PC-9 (cell line): ENCODE measurements at regions not wholly inside any gene's neighbourhood (a gene's known extent, or its start where the extent isn't known, plus 50 kb on each side); places are given as distances from the start of the nearest gene placed in this dataset.

Experiments used
- BruUV-seq: library from RNA; stranded (reverse); fragments of 400-500 nt; replicated peaks from 2 replicates; lab custom pipeline; 2021; lab: Mats Ljungman, UMichigan
- CTCF ChIA-PET: fragments of 300-600 bp; sonication (Branson Sonifier 250); formaldehyde crosslinking; loops from one replicate; lab custom pipeline; 2022; ENCODE audit warnings: antibody characterized with exemption; lab: Charles Lee
- POLR2A ChIA-PET: fragments of 300-600 bp; sonication (Branson Sonifier 250); formaldehyde crosslinking; loops from one replicate; lab custom pipeline; 2022; ENCODE audit warnings: antibody characterized with exemption; ENCODE audit not compliant: unreplicated experiment; lab: Charles Lee
- DNase-seq, 2 experiments: peaks; one replicate each; pipeline versions ENCODE4 v3.0.0 to v3.0.0-alpha.2; 2015 to 2022; ENCODE audit warnings: mixed read lengths in 1 of 2
- H2AFZ ChIP-seq: fragments of 200-600 bp; sonication (generic); 2 replicates; pipeline ENCODE4 v1.8.1; 2017; ENCODE audit warnings: antibody characterized with exemption
- H3F3A ChIP-seq: fragments of 200-600 bp; sonication (generic); 2 replicates; pipeline ENCODE4 v1.8.1; 2017; ENCODE audit warnings: antibody characterized with exemption, mild to moderate bottlenecking, low read depth; ENCODE audit not compliant: insufficient read depth
- H3K27ac ChIP-seq: fragments of 200-600 bp; sonication (generic); 2 replicates; pipeline ENCODE4 v1.6.1; 2016; ENCODE audit warnings: mixed run types
- H3K27me3 ChIP-seq: fragments of 200-600 bp; sonication (generic); 2 replicates; pipeline ENCODE4 v1.6.1; 2016; ENCODE audit warnings: low read depth, mixed run types; ENCODE audit not compliant: insufficient read depth
- H3K36me3 ChIP-seq: fragments of 200-600 bp; sonication (generic); 2 replicates; pipeline ENCODE4 v1.6.1; 2016; ENCODE audit warnings: low read depth, mixed run types
- H3K4me1 ChIP-seq: fragments of 200-600 bp; sonication (generic); replicated peaks from 2 replicates; pipeline ENCODE4 v1.6.1; 2016; ENCODE audit warnings: mixed run types; ENCODE audit not compliant: insufficient read depth
- H3K4me2 ChIP-seq: fragments of 200-600 bp; sonication (generic); 2 replicates; pipeline ENCODE4 v1.6.1; 2017; ENCODE audit warnings: mixed run types
- H3K4me3 ChIP-seq: fragments of 200-600 bp; sonication (generic); 2 replicates; pipeline ENCODE4 v1.6.1; 2016; ENCODE audit warnings: mixed run types
- H3K79me2 ChIP-seq: fragments of 200-600 bp; sonication (generic); 2 replicates; pipeline ENCODE4 v1.6.1; 2017; ENCODE audit warnings: low read depth, mixed run types
- H3K9me2 ChIP-seq: fragments of 200-600 bp; sonication (generic); 2 replicates; pipeline ENCODE4 v1.8.1; 2017; ENCODE audit warnings: mild to moderate bottlenecking; ENCODE audit not compliant: insufficient read depth
- H3K9me3 ChIP-seq: fragments of 200-600 bp; sonication (generic); 2 replicates; pipeline ENCODE4 v1.8.1; 2016; ENCODE audit warnings: low read depth; ENCODE audit not compliant: insufficient read depth
- H4K20me1 ChIP-seq: fragments of 200-600 bp; sonication (generic); 2 replicates; pipeline ENCODE4 v1.8.1; 2017; ENCODE audit not compliant: insufficient read depth
- CTCF ChIP-seq: fragments of 200-600 bp; sonication (generic); conservative IDR thresholded peaks from 2 replicates; pipeline ENCODE4 v1.6.1; 2017; ENCODE audit warnings: mixed run types, antibody characterized with exemption, mild to moderate bottlenecking, moderate library complexity
- EZH2 ChIP-seq: fragments of 200-600 bp; sonication (generic); IDR thresholded peaks from 2 replicates; pipeline ENCODE4 v1.8.0; 2017; ENCODE audit warnings: antibody characterized with exemption, low read depth
- intact Hi-C: fragments of 100-400 bp; cut with micrococcal nuclease; formaldehyde crosslinking; loops from one replicate; pipeline ENCODE4 v1.10.0; 2022; ENCODE audit not compliant: unreplicated experiment

GRCh38 chr12:105819549-105819948 lies 319.2 kb downstream of the NUAK1 start:
- H3K27ac ChIP-seq = no peak overlapping the region
- CTCF ChIA-PET = no interaction called here
- intact Hi-C loops = no loop called here
- H3K9me3 ChIP-seq = no peaks in the 10 kb centered on the region
- no peaks in the 10 kb centered on the region for H3K79me2 ChIP-seq
- H3K4me1 ChIP-seq = no peaks in the 10 kb centered on the region
- H3K36me3 ChIP-seq = no peaks in the 10 kb centered on the region
- TF ChIP-seq EZH2 (no peak), CTCF (no peak)
- POLR2A ChIA-PET = no interaction called here
- no peak overlapping the region for H2AFZ ChIP-seq
- DNase-seq = no peak
- no peaks in the 10 kb centered on the region for H3K27me3 ChIP-seq
- H4K20me1 ChIP-seq = no peaks in the 10 kb centered on the region; the same call in 1 of the 2 replicates
- no peak overlapping the region for H3K4me3 ChIP-seq
- no peaks in the 10 kb centered on the region for H3F3A ChIP-seq
- no peak overlapping the region for H3K4me2 ChIP-seq
- BruUV-seq = no TSS peak
- H3K9me2 ChIP-seq = no peaks in the 10 kb centered on the region

GRCh38 chr12:105820429-105821125 lies 318.2 kb downstream of the NUAK1 start:
- H2AFZ ChIP-seq = no peak overlapping the region
- H3K36me3 ChIP-seq = no peaks in the 10 kb centered on the region
- H3K27me3 ChIP-seq = no peaks in the 10 kb centered on the region
- no peak overlapping the region for H3K4me3 ChIP-seq
- no peaks in the 10 kb centered on the region for H3K9me2 ChIP-seq
- H3K9me3 ChIP-seq = no peaks in the 10 kb centered on the region
- ChIA-PET CTCF (no interaction called here), POLR2A (no interaction called here)
- no peaks in the 10 kb centered on the region for H3F3A ChIP-seq
- no peak for DNase-seq
- TF ChIP-seq CTCF = no peak
- no peak for TF ChIP-seq EZH2
- H3K4me2 ChIP-seq = no peak overlapping the region
- no TSS peak for BruUV-seq
- no peak overlapping the region for H3K27ac ChIP-seq
- intact Hi-C loops = no loop called here
- H3K4me1 ChIP-seq = no peaks in the 10 kb centered on the region
- H3K79me2 ChIP-seq = no peaks in the 10 kb centered on the region
- H4K20me1 ChIP-seq = no peaks in the 10 kb centered on the region; the same call in 1 of the 2 replicates

GRCh38 chr12:105822131-105823105 lies 316.3 kb downstream of the NUAK1 start:
- H3K4me3 ChIP-seq = no peak overlapping the region
- no peak overlapping the region for H3K27ac ChIP-seq
- no peak for DNase-seq
- H3K79me2 ChIP-seq = no peaks in the 10 kb centered on the region
- no peaks in the 10 kb centered on the region; the same call in 1 of the 2 replicates for H4K20me1 ChIP-seq
- no peaks in the 10 kb centered on the region for H3K36me3 ChIP-seq
- no peaks in the 10 kb centered on the region for H3K27me3 ChIP-seq
- no peak overlapping the region for H2AFZ ChIP-seq
- H3K4me2 ChIP-seq = no peak overlapping the region
- H3F3A ChIP-seq = no peaks in the 10 kb centered on the region
- no peaks in the 10 kb centered on the region for H3K9me2 ChIP-seq
- BruUV-seq = no TSS peak
- no peaks in the 10 kb centered on the region for H3K4me1 ChIP-seq
- POLR2A ChIA-PET = no interaction called here
- no peaks in the 10 kb centered on the region for H3K9me3 ChIP-seq
- CTCF ChIA-PET = no interaction called here
- intact Hi-C loops = no loop called here
- TF ChIP-seq CTCF (no peak), EZH2 (no peak)
